ENCODE measurements at regions not wholly inside any gene's neighbourhood (a gene's known extent, or its start where the extent isn't known, plus 50 kb on each side); places are given as distances from the start of the nearest gene placed in this dataset.

GRCh38 chr2:153071090-153071489, 352.7 kb downstream of the ARL6IP6 start:
- TF ChIP-seq CTCF (IDR thresholded peaks at IDR 0.05 in 8 of 11, conservative IDR thresholded peaks at IDR 0.05 in 3 of 11): no peak
- TF ChIP-seq POLR2A (IDR thresholded peaks at IDR 0.05): no peak

Data from spleen (tissue), 7 donors.